ENCODE measurements at regions not wholly inside any gene's neighbourhood (a gene's known extent, or its start where the extent isn't known, plus 50 kb on each side); places are given as distances from the start of the nearest gene placed in this dataset.
"Not testable (repeated sequence)": the region's sequence is repeated elsewhere in the genome, so short reads cannot be mapped to it uniquely, and the experiment has no call there.

- DNase-seq (ENCODE audit: extremely low read depth in 1 of 2, low read depth in 1 of 2) = no peak
Observed at GRCh38 chr7:112938863-112939573, 147.6 kb downstream of the GPR85 start.

GRCh38 chr7:112937651-112938415, 147.6 kb upstream of the TMEM168 start:
- DNase-seq (ENCODE audit: extremely low read depth in 1 of 2, low read depth in 1 of 2) = no peak

GRCh38 chr7:112933598-112933997, 143.4 kb upstream of the TMEM168 start:
- DNase-seq (ENCODE audit: extremely low read depth in 1 of 2, low read depth in 1 of 2) = no peak

- no peak for DNase-seq (ENCODE audit: extremely low read depth in 1 of 2, low read depth in 1 of 2)
Observed at GRCh38 chr7:112930787-112931186, 140.6 kb upstream of the TMEM168 start.

- DNase-seq (ENCODE audit: extremely low read depth in 1 of 2, low read depth in 1 of 2) = no peak
Observed at GRCh38 chr7:112929421-112929820, 139.2 kb upstream of the TMEM168 start.

GRCh38 chr7:112926018-112926417, 135.8 kb upstream of the TMEM168 start:
- DNase-seq (ENCODE audit: extremely low read depth in 1 of 2, low read depth in 1 of 2) = no peak

- not testable (repeated sequence) for DNase-seq (ENCODE audit: extremely low read depth in 1 of 2, low read depth in 1 of 2)
Observed at GRCh38 chr7:112922546-112922945, 132.4 kb upstream of the TMEM168 start.

- DNase-seq (ENCODE audit: extremely low read depth in 1 of 2, low read depth in 1 of 2) = not testable (repeated sequence)
Observed at GRCh38 chr7:112916431-112916830, 126.2 kb upstream of the TMEM168 start.

- DNase-seq (ENCODE audit: extremely low read depth in 1 of 2, low read depth in 1 of 2) = no peak
Observed at GRCh38 chr7:112908086-112908485, 117.9 kb upstream of the TMEM168 start.

GRCh38 chr7:112907658-112908057, 117.5 kb upstream of the TMEM168 start:
- no peak for DNase-seq (ENCODE audit: extremely low read depth in 1 of 2, low read depth in 1 of 2)

- DNase-seq (ENCODE audit: extremely low read depth in 1 of 2, low read depth in 1 of 2) = no peak
Observed at GRCh38 chr7:112905950-112906349, 115.8 kb upstream of the TMEM168 start.

GRCh38 chr7:112905413-112905812, 115.2 kb upstream of the TMEM168 start:
- no peak for DNase-seq (ENCODE audit: extremely low read depth in 1 of 2, low read depth in 1 of 2)

GRCh38 chr7:112898432-112899290, 108.5 kb upstream of the TMEM168 start:
- DNase-seq (ENCODE audit: extremely low read depth in 1 of 2, low read depth in 1 of 2) = no peak

GRCh38 chr7:112897839-112898431, 107.7 kb upstream of the TMEM168 start:
- DNase-seq (ENCODE audit: extremely low read depth in 1 of 2, low read depth in 1 of 2) = no peak

- no peak for DNase-seq (ENCODE audit: extremely low read depth in 1 of 2, low read depth in 1 of 2)
Observed at GRCh38 chr7:112896026-112896601, 105.9 kb upstream of the TMEM168 start.

- no peak for DNase-seq (ENCODE audit: extremely low read depth in 1 of 2, low read depth in 1 of 2)
Observed at GRCh38 chr7:112892263-112892662, 102.1 kb upstream of the TMEM168 start.

- no peak for DNase-seq (ENCODE audit: extremely low read depth in 1 of 2, low read depth in 1 of 2)
Observed at GRCh38 chr7:112891698-112892097, 101.5 kb upstream of the TMEM168 start.

- DNase-seq (ENCODE audit: extremely low read depth in 1 of 2, low read depth in 1 of 2) = no peak
Observed at GRCh38 chr7:112889834-112890438, 99.7 kb upstream of the TMEM168 start.

GRCh38 chr7:112889268-112889667, 99.1 kb upstream of the TMEM168 start:
- DNase-seq (ENCODE audit: extremely low read depth in 1 of 2, low read depth in 1 of 2) = no peak

GRCh38 chr7:112888781-112889180, 98.6 kb upstream of the TMEM168 start:
- no peak for DNase-seq (ENCODE audit: extremely low read depth in 1 of 2, low read depth in 1 of 2)

Data from stimulated activated CD8-positive, alpha-beta memory T cell treated with anti-CD3 and anti-CD28 coated beads, Interleukin-7, amount 100 ng/mL, for 48 hours (primary cell).